Adrenal gland (tissue), 5 donors: ENCODE measurements at regions not wholly inside any gene's neighbourhood (a gene's known extent, or its start where the extent isn't known, plus 50 kb on each side); places are given as distances from the start of the nearest gene placed in this dataset.

Source experiments
- POLR2A ChIP-seq, 2 donors: fragments of 450-650 bp; IDR thresholded peaks; one replicate each; pipeline ENCODE4 v1.6.1; 2017; ENCODE audit warnings: antibody characterized with exemption in 2 of 2, mild to moderate bottlenecking in 2 of 2, moderate library complexity in 1 of 2
- TF ChIP-seq, protein P1 (sequence below), 6 experiments: fragments of 450-650 bp in 4 of 6; fragments of 200-600 bp in 2 of 6; sonication (generic) in 1 of 6; IDR thresholded peaks; 1 replicate in 5 of 6; 2 replicates in 1 of 6; pipeline versions ENCODE4 v1.5.1 to v1.8.0; 2016 to 2021; ENCODE audit warnings: antibody characterized with exemption in 6 of 6, mild to moderate bottlenecking in 2 of 6, moderate library complexity in 1 of 6
- donor health status: DM: no; HTN: no; CAD: no.

DNA sequence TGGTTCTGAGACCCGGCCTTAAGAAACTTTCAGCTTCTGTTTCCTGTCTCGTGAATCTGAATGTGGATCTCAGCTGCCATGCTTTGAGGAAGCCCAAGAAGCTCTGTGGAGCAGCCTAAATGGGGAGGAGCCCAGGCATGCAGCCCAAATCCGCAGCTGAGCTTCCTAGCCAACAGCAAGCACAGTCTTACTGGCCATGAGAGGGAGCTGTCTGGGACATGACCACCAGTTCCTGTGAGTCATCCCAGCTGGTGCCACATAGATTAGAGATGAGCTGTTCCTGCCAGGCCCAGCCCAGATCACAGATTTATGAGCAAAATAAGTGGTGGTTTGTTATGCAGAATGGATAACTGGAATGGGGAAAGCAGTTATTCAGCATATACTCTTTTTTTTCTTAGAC lies 224.4 kb upstream of the APCDD1 start:
- TF ChIP-seq, protein P1, sequence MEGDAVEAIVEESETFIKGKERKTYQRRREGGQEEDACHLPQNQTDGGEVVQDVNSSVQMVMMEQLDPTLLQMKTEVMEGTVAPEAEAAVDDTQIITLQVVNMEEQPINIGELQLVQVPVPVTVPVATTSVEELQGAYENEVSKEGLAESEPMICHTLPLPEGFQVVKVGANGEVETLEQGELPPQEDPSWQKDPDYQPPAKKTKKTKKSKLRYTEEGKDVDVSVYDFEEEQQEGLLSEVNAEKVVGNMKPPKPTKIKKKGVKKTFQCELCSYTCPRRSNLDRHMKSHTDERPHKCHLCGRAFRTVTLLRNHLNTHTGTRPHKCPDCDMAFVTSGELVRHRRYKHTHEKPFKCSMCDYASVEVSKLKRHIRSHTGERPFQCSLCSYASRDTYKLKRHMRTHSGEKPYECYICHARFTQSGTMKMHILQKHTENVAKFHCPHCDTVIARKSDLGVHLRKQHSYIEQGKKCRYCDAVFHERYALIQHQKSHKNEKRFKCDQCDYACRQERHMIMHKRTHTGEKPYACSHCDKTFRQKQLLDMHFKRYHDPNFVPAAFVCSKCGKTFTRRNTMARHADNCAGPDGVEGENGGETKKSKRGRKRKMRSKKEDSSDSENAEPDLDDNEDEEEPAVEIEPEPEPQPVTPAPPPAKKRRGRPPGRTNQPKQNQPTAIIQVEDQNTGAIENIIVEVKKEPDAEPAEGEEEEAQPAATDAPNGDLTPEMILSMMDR (IDR thresholded peaks at IDR 0.05), result peak in 1 of 6 experiments; percentile 8
- no peak for TF ChIP-seq POLR2A (IDR thresholded peaks at IDR 0.05)
